SK-N-SH treated with all-trans-retinoic acid at 6 μM for 48 hours (cell line): ENCODE measurements at regions not wholly inside any gene's neighbourhood (a gene's known extent, or its start where the extent isn't known, plus 50 kb on each side); places are given as distances from the start of the nearest gene placed in this dataset.

Source experiments
- ARNTL ChIP-seq: fragments of 450-650 bp; formaldehyde crosslinking; IDR thresholded peaks from 2 replicates; pipeline ENCODE4 v1.5.0; 2020; ENCODE audit warnings: low read depth, mild to moderate bottlenecking, moderate library complexity, borderline replicate concordance
- BACH2 ChIP-seq: fragments of 250-450 bp; sonication (Bioruptor Pico); IDR thresholded peaks from 2 replicates; pipeline ENCODE4 v1.9.0; 2021; ENCODE audit warnings: mild to moderate bottlenecking, borderline replicate concordance
- RARB ChIP-seq: fragments of 250-450 bp; sonication (Bioruptor Pico); IDR thresholded peaks from 2 replicates; pipeline ENCODE4 v1.8.0; 2021; ENCODE audit warnings: mild to moderate bottlenecking, moderate library complexity
- ZFP3 ChIP-seq: fragments of 250-450 bp; sonication (Bioruptor Pico); IDR thresholded peaks from 2 replicates; pipeline ENCODE4 v1.5.0; 2020; ENCODE audit warnings: mild to moderate bottlenecking, moderate library complexity
- ZNF565 ChIP-seq: fragments of 450-650 bp; formaldehyde crosslinking; conservative IDR thresholded peaks from 2 replicates; pipeline ENCODE4 v1.5.0; 2020; ENCODE audit warnings: low read depth, mild to moderate bottlenecking, moderate library complexity
- ZNF70 ChIP-seq: fragments of 450-650 bp; formaldehyde crosslinking; IDR thresholded peaks from 2 replicates; pipeline ENCODE4 v1.5.0; 2020; ENCODE audit warnings: mild to moderate bottlenecking, moderate library complexity
- TF ChIP-seq, protein P1 (sequence below): fragments of 250-450 bp; sonication (Bioruptor Pico); IDR thresholded peaks from 2 replicates; pipeline ENCODE4 v1.8.0; 2020; ENCODE audit warnings: mild to moderate bottlenecking, moderate library complexity, borderline replicate concordance
- TF ChIP-seq, protein P2 (sequence below): fragments of 250-450 bp; sonication (Bioruptor Pico); IDR thresholded peaks from 2 replicates; pipeline ENCODE4 v1.8.0; 2021; ENCODE audit warnings: low read depth, mild to moderate bottlenecking, moderate library complexity, borderline replicate concordance

DNA sequence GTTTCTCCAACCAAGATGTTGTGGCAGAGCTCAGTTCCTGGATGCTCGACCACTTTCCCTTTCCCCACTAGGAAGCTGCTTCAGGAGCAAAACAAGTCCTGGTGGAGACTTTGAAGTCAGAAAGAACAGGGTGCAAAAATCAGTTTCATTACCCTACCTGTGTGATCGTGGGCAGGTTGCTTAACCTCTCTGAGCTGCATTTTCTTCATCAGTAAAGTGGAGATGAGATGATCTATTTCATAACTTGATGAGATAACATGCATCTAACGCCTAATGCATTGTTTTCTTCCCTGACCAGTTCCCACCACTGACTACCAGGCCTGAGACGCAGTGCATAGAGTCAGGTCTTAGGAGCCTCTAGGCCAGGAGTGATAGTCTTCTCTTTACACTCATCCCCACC lies 470.0 kb downstream of the SOX6 start:
- TF ChIP-seq ARNTL (CRISPR knock-in tag) (no peak), ZNF70 (CRISPR knock-in tag) (no peak), BACH2 (no peak), ZFP3 (no peak), RARB (no peak), ZNF565 (CRISPR knock-in tag) (no peak)
- TF ChIP-seq, protein P1, sequence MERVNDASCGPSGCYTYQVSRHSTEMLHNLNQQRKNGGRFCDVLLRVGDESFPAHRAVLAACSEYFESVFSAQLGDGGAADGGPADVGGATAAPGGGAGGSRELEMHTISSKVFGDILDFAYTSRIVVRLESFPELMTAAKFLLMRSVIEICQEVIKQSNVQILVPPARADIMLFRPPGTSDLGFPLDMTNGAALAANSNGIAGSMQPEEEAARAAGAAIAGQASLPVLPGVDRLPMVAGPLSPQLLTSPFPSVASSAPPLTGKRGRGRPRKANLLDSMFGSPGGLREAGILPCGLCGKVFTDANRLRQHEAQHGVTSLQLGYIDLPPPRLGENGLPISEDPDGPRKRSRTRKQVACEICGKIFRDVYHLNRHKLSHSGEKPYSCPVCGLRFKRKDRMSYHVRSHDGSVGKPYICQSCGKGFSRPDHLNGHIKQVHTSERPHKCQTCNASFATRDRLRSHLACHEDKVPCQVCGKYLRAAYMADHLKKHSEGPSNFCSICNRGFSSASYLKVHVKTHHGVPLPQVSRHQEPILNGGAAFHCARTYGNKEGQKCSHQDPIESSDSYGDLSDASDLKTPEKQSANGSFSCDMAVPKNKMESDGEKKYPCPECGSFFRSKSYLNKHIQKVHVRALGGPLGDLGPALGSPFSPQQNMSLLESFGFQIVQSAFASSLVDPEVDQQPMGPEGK (CRISPR knock-in tag): no peak
- TF ChIP-seq, protein P2, sequence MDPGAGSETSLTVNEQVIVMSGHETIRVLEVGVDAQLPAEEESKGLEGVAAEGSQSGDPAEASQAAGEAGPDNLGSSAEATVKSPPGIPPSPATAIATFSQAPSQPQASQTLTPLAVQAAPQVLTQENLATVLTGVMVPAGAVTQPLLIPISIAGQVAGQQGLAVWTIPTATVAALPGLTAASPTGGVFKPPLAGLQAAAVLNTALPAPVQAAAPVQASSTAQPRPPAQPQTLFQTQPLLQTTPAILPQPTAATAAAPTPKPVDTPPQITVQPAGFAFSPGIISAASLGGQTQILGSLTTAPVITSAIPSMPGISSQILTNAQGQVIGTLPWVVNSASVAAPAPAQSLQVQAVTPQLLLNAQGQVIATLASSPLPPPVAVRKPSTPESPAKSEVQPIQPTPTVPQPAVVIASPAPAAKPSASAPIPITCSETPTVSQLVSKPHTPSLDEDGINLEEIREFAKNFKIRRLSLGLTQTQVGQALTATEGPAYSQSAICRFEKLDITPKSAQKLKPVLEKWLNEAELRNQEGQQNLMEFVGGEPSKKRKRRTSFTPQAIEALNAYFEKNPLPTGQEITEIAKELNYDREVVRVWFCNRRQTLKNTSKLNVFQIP (CRISPR knock-in tag): no peak
